ENCODE measurements at regions not wholly inside any gene's neighbourhood (a gene's known extent, or its start where the extent isn't known, plus 50 kb on each side); places are given as distances from the start of the nearest gene placed in this dataset.
"Not testable (repeated sequence)": the region's sequence is repeated elsewhere in the genome, so short reads cannot be mapped to it uniquely, and the experiment has no call there.

DNA sequence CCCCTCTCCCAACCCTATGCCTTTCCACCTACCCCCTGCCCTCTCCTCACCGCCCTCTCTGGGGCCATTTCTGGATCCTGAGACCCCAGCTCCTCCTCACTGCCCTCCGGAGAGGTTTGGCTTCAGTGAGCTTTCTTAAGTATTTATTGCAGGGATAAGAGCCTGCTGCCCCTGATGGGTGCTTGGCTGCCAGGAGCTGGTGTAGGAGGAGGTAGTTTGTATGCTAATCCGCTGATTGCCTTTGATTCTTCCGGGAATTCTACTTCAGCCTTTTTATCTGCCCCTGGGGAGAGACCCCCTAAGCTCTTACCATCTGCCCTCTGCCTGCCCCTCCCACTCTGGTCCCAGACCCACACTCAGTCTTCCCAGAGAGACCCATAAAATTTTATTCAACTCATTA, 263.5 kb upstream of the PODXL start:
- in situ Hi-C loops (cut with HindIII; ENCODE audit: low pct_ligation_motif_present, low sequenced_read_pairs) = no loop called here
- Histone ChIP-seq H3K36me3 (replicated peaks) (no peaks in the 10 kb centered on the region), H3K27me3 (replicated peaks) (no peaks in the 10 kb centered on the region), H3K27ac (no peak overlapping the region), H3K4me3 (ENCODE audit: low read depth, low read length) (no peak overlapping the region)
- TF ChIP-seq, protein P1, sequence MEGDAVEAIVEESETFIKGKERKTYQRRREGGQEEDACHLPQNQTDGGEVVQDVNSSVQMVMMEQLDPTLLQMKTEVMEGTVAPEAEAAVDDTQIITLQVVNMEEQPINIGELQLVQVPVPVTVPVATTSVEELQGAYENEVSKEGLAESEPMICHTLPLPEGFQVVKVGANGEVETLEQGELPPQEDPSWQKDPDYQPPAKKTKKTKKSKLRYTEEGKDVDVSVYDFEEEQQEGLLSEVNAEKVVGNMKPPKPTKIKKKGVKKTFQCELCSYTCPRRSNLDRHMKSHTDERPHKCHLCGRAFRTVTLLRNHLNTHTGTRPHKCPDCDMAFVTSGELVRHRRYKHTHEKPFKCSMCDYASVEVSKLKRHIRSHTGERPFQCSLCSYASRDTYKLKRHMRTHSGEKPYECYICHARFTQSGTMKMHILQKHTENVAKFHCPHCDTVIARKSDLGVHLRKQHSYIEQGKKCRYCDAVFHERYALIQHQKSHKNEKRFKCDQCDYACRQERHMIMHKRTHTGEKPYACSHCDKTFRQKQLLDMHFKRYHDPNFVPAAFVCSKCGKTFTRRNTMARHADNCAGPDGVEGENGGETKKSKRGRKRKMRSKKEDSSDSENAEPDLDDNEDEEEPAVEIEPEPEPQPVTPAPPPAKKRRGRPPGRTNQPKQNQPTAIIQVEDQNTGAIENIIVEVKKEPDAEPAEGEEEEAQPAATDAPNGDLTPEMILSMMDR (IDR thresholded peaks at IDR 0.05; ENCODE audit: low read depth, low read length, missing control alignments) = no peak
- DNase-seq = no peak

DNA sequence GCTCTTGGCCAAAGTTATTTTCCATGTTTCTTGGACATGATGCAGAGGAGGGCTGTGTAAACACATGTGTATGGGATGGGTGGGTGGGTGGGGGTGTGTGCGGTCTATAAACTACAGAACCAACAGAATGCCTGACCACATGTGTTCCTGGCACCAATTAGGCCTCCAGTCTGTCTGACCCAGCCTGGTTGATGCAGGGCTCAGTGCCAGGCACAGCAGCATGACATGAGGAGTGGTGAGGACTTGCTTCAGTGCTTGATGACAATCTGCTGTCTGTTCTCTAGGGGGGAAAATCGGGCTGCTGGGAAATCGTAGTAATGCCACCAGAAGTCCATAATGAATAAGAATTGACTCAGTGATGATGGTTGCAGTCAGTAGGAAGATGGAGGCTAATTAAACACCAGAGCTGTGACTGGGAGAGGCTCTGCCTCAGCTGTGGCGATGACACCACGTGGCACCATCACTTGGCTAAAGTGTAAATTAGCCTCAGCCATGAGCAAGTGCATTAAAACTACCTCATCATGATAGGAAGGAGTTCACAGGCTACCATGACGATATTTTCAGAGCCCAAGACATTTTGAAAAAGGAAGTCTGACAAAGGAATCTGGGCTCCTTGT, 260.1 kb upstream of the PODXL start:
- no peak overlapping the region for H3K4me3 ChIP-seq (ENCODE audit: low read depth, low read length)
- H3K36me3 ChIP-seq (replicated peaks) = no peaks in the 10 kb centered on the region
- H3K27ac ChIP-seq = no peak overlapping the region
- no peaks in the 10 kb centered on the region for H3K27me3 ChIP-seq (replicated peaks)
- TF ChIP-seq, protein P1 (IDR thresholded peaks at IDR 0.05; ENCODE audit: low read depth, low read length, missing control alignments) = no peak
- in situ Hi-C loops (cut with HindIII; ENCODE audit: low pct_ligation_motif_present, low sequenced_read_pairs) = no loop called here
- DNase-seq = no peak

DNA sequence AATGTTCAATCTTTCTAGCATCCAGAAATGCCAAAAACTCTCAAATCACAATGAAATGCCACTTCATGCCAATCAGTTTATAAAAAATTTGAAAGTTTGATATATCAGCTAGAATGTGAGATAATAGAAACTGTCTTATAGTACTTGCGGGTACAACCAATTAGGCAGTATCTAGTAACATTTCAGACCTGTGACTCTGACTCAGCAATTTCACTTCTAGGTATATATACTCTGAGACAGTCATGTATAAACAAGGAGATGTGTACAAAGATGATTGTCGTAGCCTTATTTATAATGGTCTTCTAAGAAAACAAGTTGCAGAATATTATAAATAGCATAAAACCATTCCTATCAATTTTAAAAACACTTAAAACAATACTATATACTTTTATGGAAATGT, 252.3 kb upstream of the PODXL start:
- Histone ChIP-seq H3K36me3 (replicated peaks) (no peaks in the 10 kb centered on the region), H3K4me3 (ENCODE audit: low read depth, low read length) (no peak overlapping the region), H3K27ac (no peak overlapping the region), H3K27me3 (replicated peaks) (no peaks in the 10 kb centered on the region)
- no peak for DNase-seq
- TF ChIP-seq, protein P1 (IDR thresholded peaks at IDR 0.05; ENCODE audit: low read depth, low read length, missing control alignments) = no peak
- in situ Hi-C loops (cut with HindIII; ENCODE audit: low pct_ligation_motif_present, low sequenced_read_pairs) = no loop called here

DNA sequence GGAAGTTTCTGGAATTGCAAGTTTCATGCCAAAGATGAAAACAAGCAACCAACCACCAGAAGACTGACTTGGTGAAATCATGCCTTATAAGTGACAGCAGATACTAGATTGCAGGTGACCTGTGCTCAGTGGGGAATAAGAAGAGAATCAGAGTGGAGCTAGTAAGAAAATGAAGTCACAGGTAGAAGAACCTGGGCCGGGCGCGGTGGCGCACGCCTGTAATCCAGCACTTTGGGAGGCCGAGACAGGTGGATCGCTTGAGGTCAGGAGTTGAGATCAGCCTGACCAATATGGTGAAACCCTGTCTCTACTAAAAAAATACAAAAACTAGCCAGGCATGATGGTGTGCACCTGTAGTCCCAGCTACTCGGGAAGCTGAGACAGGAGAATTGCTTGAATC, 251.7 kb upstream of the PODXL start:
- H3K27me3 ChIP-seq (replicated peaks); in situ Hi-C loops (cut with HindIII; ENCODE audit: low pct_ligation_motif_present, low sequenced_read_pairs); H3K36me3 ChIP-seq (replicated peaks); H3K27ac ChIP-seq; H3K4me3 ChIP-seq (ENCODE audit: low read depth, low read length); DNase-seq: not testable (repeated sequence)

DNA sequence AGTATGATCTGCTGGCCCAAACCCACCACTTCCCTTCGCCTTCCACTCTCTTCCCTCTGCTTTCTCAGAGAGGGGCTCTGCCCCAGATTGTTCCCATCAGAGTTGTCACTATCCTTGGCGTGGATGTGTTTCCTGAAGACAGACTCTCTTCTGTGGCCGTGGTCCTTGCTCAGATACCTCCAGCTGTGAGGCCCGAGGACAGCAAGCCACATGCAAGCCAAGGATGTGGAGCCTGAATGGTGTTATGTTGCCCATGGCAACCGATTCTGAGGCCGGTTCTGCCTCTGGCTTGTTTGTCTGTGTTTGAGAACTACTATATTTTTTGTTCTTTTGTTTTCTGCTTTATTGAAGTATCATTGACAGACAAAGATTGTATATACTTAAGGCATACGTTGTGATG, 247.4 kb upstream of the PODXL start:
- Histone ChIP-seq H3K27me3 (replicated peaks) (no peaks in the 10 kb centered on the region), H3K4me3 (ENCODE audit: low read depth, low read length) (no peak overlapping the region), H3K36me3 (replicated peaks) (no peaks in the 10 kb centered on the region), H3K27ac (no peak overlapping the region)
- no peak for DNase-seq
- TF ChIP-seq, protein P1 (IDR thresholded peaks at IDR 0.05; ENCODE audit: low read depth, low read length, missing control alignments) = no peak
- in situ Hi-C loops (cut with HindIII; ENCODE audit: low pct_ligation_motif_present, low sequenced_read_pairs) = no loop called here

DNA sequence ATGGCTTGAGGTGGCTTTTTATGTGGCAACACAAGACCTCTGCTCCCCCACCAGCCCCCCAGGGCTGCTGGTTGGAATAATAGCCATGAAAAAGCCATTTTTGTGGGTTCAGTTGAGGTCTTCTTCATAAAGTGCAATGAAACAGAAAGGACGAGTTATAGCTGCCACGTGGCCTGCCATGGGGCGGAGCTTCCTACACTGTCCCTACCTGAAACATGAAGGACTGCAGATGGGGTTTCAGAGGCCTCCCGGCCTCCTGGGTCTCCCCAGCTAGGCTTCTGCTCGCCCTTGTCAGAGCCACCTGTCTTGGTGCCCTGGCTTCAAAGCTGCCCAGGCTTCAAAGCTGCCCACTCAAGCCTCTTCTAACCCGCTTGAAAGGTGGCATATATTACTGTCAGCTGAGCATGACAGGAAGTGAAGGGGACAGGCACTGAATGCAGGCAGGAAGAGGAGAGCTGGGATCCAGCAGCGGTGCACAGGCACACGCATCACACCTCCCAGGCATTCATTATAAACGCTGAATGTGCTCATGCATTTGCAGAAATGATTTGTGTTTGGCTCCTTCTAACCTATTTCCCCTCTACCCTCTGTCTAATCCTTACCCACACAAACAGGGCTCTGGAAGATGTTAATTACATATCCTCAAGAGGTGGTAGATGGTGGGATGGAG, 245.9 kb upstream of the PODXL start:
- H3K4me3 ChIP-seq (ENCODE audit: low read depth, low read length) = no peak overlapping the region
- H3K27ac ChIP-seq = no peak overlapping the region
- in situ Hi-C loops (cut with HindIII; ENCODE audit: low pct_ligation_motif_present, low sequenced_read_pairs) = no loop called here
- TF ChIP-seq, protein P1 (IDR thresholded peaks at IDR 0.05; ENCODE audit: low read depth, low read length, missing control alignments) = no peak
- no peaks in the 10 kb centered on the region for H3K27me3 ChIP-seq (replicated peaks)
- DNase-seq = no peak
- no peaks in the 10 kb centered on the region for H3K36me3 ChIP-seq (replicated peaks)
